Activated naive CD8-positive, alpha-beta T cell treated with anti-CD3 and anti-CD28 coated beads for 36 hours (primary cell): ENCODE measurements at regions not wholly inside any gene's neighbourhood (a gene's known extent, or its start where the extent isn't known, plus 50 kb on each side); places are given as distances from the start of the nearest gene placed in this dataset.
"Not testable (repeated sequence)": the region's sequence is repeated elsewhere in the genome, so short reads cannot be mapped to it uniquely, and the experiment has no call there.

Experiments used
- DNase-seq: peaks from one replicate; pipeline ENCODE4 v3.0.0; 2021
- H3K27ac Mint-ChIP-seq: one replicate; pipeline ENCODE4 v1.8.0; 2022; ENCODE audit warnings: mild to moderate bottlenecking, moderate library complexity, mixed read lengths
- H3K27me3 Mint-ChIP-seq: one replicate; pipeline ENCODE4 v1.8.0; 2022; ENCODE audit warnings: mild to moderate bottlenecking, mixed read lengths
- H3K36me3 Mint-ChIP-seq: one replicate; pipeline ENCODE4 v1.8.0; 2021; ENCODE audit warnings: mild to moderate bottlenecking, mixed read lengths
- H3K4me1 Mint-ChIP-seq: one replicate; pipeline ENCODE4 v1.8.0; 2021; ENCODE audit warnings: mixed read lengths
- H3K4me3 Mint-ChIP-seq: one replicate; pipeline ENCODE4 v1.8.0; 2022; ENCODE audit warnings: mild to moderate bottlenecking, moderate library complexity, mixed read lengths
- H3K9me3 Mint-ChIP-seq: one replicate; pipeline ENCODE4 v1.8.0; 2022; ENCODE audit warnings: mixed read lengths

- Mint-ChIP-seq H3K36me3 (peaks cover 5% of the 10 kb centered on the region), H3K4me3 (no peak overlapping the region), H3K4me1 (peaks cover 17% of the 10 kb centered on the region), H3K9me3 (peaks cover 13% of the 10 kb centered on the region), H3K27me3 (peaks cover 65% of the 10 kb centered on the region), H3K27ac (no peak overlapping the region)
- no peak for DNase-seq
Observed at GRCh38 chr20:1818895-1819294, 76.3 kb upstream of the SIRPA start.

GRCh38 chr20:1818247-1818840 is 76.9 kb upstream of the SIRPA start:
- H3K9me3 Mint-ChIP-seq, result peaks cover 10% of the 10 kb centered on the region
- peaks cover 4% of the 10 kb centered on the region for H3K36me3 Mint-ChIP-seq
- no peak overlapping the region for H3K4me3 Mint-ChIP-seq
- no peak overlapping the region for H3K27ac Mint-ChIP-seq
- H3K27me3 Mint-ChIP-seq, result peaks cover 68% of the 10 kb centered on the region
- H3K4me1 Mint-ChIP-seq, result peaks cover 17% of the 10 kb centered on the region
- DNase-seq, result no peak

GRCh38 chr20:1817577-1818211 is 77.5 kb upstream of the SIRPA start:
- peaks cover 8% of the 10 kb centered on the region for H3K9me3 Mint-ChIP-seq
- no peak overlapping the region for H3K4me3 Mint-ChIP-seq
- H3K27ac Mint-ChIP-seq, result no peak overlapping the region
- no peak for DNase-seq
- peaks cover 71% of the 10 kb centered on the region for H3K27me3 Mint-ChIP-seq
- peaks cover 4% of the 10 kb centered on the region for H3K36me3 Mint-ChIP-seq
- H3K4me1 Mint-ChIP-seq, result peaks cover 17% of the 10 kb centered on the region

- DNase-seq, result peak; percentile 6
- H3K4me3 Mint-ChIP-seq, result peak overlapping the region; percentile 29
Observed at GRCh38 chr20:1816384-1817381, 78.5 kb upstream of the SIRPA start.

GRCh38 chr20:1815502-1816085 is 79.6 kb upstream of the SIRPA start:
- Mint-ChIP-seq H3K4me1 (peaks cover 25% of the 10 kb centered on the region), H3K27me3 (peaks cover 63% of the 10 kb centered on the region), H3K36me3 (no peaks in the 10 kb centered on the region), H3K4me3 (no peak overlapping the region), H3K27ac (no peak overlapping the region), H3K9me3 (no peaks in the 10 kb centered on the region)
- DNase-seq, result no peak

More at GRCh38 chr20:1816384-1817381, 78.5 kb upstream of the SIRPA start:
- Mint-ChIP-seq H3K4me1 (peaks cover 17% of the 10 kb centered on the region), H3K27ac (no peak overlapping the region), H3K36me3 (no peaks in the 10 kb centered on the region), H3K9me3 (peaks cover 3% of the 10 kb centered on the region), H3K27me3 (peaks cover 71% of the 10 kb centered on the region)

GRCh38 chr20:1814861-1815260 is 80.3 kb upstream of the SIRPA start:
- not testable (repeated sequence) for H3K9me3 Mint-ChIP-seq, DNase-seq, H3K36me3 Mint-ChIP-seq, H3K27ac Mint-ChIP-seq, H3K4me3 Mint-ChIP-seq
- Mint-ChIP-seq H3K27me3 (peaks cover 61% of the 10 kb centered on the region), H3K4me1 (peaks cover 25% of the 10 kb centered on the region)

GRCh38 chr20:1813674-1814635 is 81.3 kb upstream of the SIRPA start:
- Mint-ChIP-seq H3K36me3 (no peaks in the 10 kb centered on the region), H3K9me3 (no peaks in the 10 kb centered on the region), H3K27ac (no peak overlapping the region), H3K4me1 (peaks cover 25% of the 10 kb centered on the region), H3K27me3 (peaks cover 57% of the 10 kb centered on the region), H3K4me3 (no peak overlapping the region)
- no peak for DNase-seq

- peaks cover 49% of the 10 kb centered on the region for H3K27me3 Mint-ChIP-seq
Observed at GRCh38 chr20:1813101-1813529, 82.1 kb upstream of the SIRPA start.

GRCh38 chr20:1811621-1812498 is 83.3 kb upstream of the SIRPA start:
- Mint-ChIP-seq H3K4me3 (no peak overlapping the region), H3K9me3 (no peaks in the 10 kb centered on the region), H3K4me1 (peaks cover 14% of the 10 kb centered on the region), H3K27ac (no peak overlapping the region), H3K36me3 (no peaks in the 10 kb centered on the region), H3K27me3 (peaks cover 38% of the 10 kb centered on the region)
- no peak for DNase-seq

More at GRCh38 chr20:1813101-1813529, 82.1 kb upstream of the SIRPA start:
- peaks cover 23% of the 10 kb centered on the region for H3K4me1 Mint-ChIP-seq
- no peaks in the 10 kb centered on the region for H3K36me3 Mint-ChIP-seq
- H3K4me3 Mint-ChIP-seq, result no peak overlapping the region
- DNase-seq, result no peak
- no peaks in the 10 kb centered on the region for H3K9me3 Mint-ChIP-seq
- no peak overlapping the region for H3K27ac Mint-ChIP-seq

GRCh38 chr20:1810926-1811620 is 84.1 kb upstream of the SIRPA start:
- Mint-ChIP-seq H3K27me3 (peaks cover 36% of the 10 kb centered on the region), H3K4me1 (peaks cover 8% of the 10 kb centered on the region), H3K4me3 (no peak overlapping the region), H3K9me3 (no peaks in the 10 kb centered on the region), H3K27ac (no peak overlapping the region), H3K36me3 (no peaks in the 10 kb centered on the region)
- DNase-seq, result no peak

- no peaks in the 10 kb centered on the region for H3K9me3 Mint-ChIP-seq
- H3K27me3 Mint-ChIP-seq, result peaks cover 31% of the 10 kb centered on the region
- H3K4me1 Mint-ChIP-seq, result peaks cover 8% of the 10 kb centered on the region
- H3K27ac Mint-ChIP-seq, result no peak overlapping the region
- no peak for DNase-seq
- no peaks in the 10 kb centered on the region for H3K36me3 Mint-ChIP-seq
- H3K4me3 Mint-ChIP-seq, result no peak overlapping the region
Observed at GRCh38 chr20:1810572-1810925, 84.7 kb upstream of the SIRPA start.

- no peak overlapping the region for H3K4me3 Mint-ChIP-seq
- no peak overlapping the region for H3K27ac Mint-ChIP-seq
- H3K4me1 Mint-ChIP-seq, result peaks cover 8% of the 10 kb centered on the region
- no peaks in the 10 kb centered on the region for H3K9me3 Mint-ChIP-seq
- DNase-seq, result no peak
- H3K27me3 Mint-ChIP-seq, result peaks cover 29% of the 10 kb centered on the region
- H3K36me3 Mint-ChIP-seq, result no peaks in the 10 kb centered on the region
Observed at GRCh38 chr20:1809611-1810510, 85.3 kb upstream of the SIRPA start.
